ENCODE measurements at regions not wholly inside any gene's neighbourhood (a gene's known extent, or its start where the extent isn't known, plus 50 kb on each side); places are given as distances from the start of the nearest gene placed in this dataset.

GRCh38 chr1:78214334-78214733 lies 168.6 kb downstream of the GIPC2 start:
- TF ChIP-seq POLR2AphosphoS5 (IDR thresholded peaks at IDR 0.05; ENCODE audit: low read depth) (no peak), CTCF (IDR thresholded peaks at IDR 0.05; ENCODE audit: insufficient read depth, low read length) (no peak), GABPA (IDR thresholded peaks at IDR 0.05; ENCODE audit: low read depth) (no peak), REST (IDR thresholded peaks at IDR 0.05; ENCODE audit: insufficient replicate concordance, low read depth) (no peak), SPI1 (IDR thresholded peaks at IDR 0.05; ENCODE audit: borderline replicate concordance, low read depth) (no peak)

Data from HL-60 (cell line).